ENCODE measurements at regions not wholly inside any gene's neighbourhood (a gene's known extent, or its start where the extent isn't known, plus 50 kb on each side); places are given as distances from the start of the nearest gene placed in this dataset.
A peak's percentile ranks its signal among the peaks of the same experiment; 100 is the strongest.

- no peak overlapping the region for H3K4me3 ChIP-seq (ENCODE audit: low read depth, low read length)
- no peak for TF ChIP-seq CTCF (IDR thresholded peaks at IDR 0.05; ENCODE audit: low read depth, low read length)
These were observed 157.5 kb upstream of the SMIM23 start for GRCh38 chr5:171627936-171628632.

GRCh38 chr5:171628633-171628974 lies 157.0 kb upstream of the SMIM23 start:
- H3K4me3 ChIP-seq (ENCODE audit: low read depth, low read length): no peak overlapping the region
- no peak for TF ChIP-seq CTCF (IDR thresholded peaks at IDR 0.05; ENCODE audit: low read depth, low read length)

DNA sequence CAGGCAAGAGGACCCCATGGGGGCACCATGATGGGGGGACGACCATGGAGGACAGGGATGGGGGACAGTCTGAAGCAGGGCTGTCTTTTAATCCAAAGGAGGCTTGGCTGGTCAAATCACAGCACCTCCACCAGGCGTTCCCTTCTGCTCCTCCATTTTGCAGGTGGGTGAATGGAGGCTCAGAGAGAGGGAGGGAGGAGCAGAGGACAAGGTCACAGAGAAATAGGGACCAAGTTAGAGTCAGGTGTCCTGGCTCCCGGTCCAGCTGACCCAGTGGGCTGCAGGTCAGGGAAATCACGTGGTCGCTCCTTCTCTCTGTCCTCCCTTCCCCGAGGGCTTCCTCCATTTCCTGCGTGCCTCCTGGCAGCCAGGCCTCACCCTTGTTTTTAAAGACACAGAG lies 156.4 kb upstream of the SMIM23 start:
- H3K4me3 ChIP-seq (ENCODE audit: low read depth, low read length): no peak overlapping the region
- no peak for TF ChIP-seq CTCF (IDR thresholded peaks at IDR 0.05; ENCODE audit: low read depth, low read length)

DNA sequence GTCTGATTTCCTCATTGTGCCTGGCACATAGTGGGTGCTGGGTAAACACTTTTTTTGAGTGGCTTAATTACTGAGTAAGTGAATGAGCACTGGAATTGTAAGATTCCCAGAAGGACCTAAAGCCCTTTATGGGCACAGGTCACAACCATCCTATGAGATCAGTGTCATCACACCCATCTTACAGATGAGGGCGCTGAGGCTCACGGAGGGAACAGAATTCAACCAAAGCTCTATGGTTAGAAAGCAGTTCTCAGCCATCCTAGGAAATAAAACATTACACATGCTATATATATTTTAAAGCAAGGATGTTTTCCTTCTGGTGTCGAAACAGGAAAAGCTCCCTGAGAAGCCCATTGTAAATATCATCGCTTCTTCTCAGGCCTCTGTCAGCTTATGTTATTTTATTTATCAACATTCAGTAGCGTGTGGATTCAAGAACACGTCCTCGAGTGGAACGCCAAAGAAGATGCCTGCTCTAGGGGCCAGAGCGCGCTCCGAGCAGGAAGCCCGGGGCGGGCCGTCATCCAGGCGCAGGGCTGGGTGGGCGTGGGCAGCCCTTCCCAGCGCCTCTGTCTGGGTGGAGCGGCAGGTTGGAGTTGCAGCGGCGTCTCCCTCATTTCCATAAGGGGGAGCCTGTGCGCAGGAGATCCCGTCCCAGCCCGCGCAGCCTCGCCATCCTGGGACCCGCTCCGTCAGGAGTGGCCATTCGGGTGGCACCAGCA lies 155.8 kb upstream of the SMIM23 start:
- peak overlapping the region; percentile 29; the same call in 1 of the 2 replicates for H3K4me3 ChIP-seq (ENCODE audit: low read depth, low read length)
- peak; percentile 46 for TF ChIP-seq CTCF (IDR thresholded peaks at IDR 0.05; ENCODE audit: low read depth, low read length)

DNA sequence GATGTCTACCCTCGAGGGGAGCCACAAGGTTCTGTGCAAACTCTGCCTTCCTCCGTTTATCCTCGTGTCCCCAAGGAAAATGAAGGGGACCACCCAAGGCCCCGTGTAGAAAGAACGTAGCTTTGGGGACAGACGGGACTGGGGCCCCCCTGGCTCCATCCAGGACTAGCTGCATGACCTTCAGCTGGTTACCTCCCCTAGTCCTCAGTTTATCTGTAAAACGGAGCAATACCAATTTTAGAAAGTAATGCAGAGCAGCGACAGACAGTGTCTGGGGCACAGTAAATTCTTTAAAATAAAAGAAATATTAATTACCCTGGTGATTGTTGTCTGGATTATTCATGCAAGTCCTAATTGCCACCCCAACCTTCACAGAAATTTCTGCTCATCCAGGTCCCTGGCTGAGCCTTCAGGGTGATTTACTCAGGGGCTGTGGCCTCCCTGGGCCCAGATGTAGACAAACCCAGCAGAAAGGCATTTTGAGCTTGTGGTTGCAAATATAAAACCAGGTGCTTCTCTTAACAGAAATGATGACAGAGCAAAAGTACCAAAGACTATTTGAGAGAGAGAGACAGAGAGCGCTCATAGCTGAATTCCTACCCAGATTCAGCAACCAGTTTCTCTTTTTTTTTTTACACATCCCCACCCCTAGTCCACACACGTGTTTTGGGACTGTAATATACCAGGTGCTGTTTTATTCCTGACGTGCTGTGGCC lies 155.1 kb upstream of the SMIM23 start:
- no peak for TF ChIP-seq CTCF (IDR thresholded peaks at IDR 0.05; ENCODE audit: low read depth, low read length)
- 0 out of 2 replicates have a peak overlapping the region, but pooled peaks have one; percentile 29 for H3K4me3 ChIP-seq (ENCODE audit: low read depth, low read length)

GRCh38 chr5:171632616-171633015 lies 153.0 kb upstream of the SMIM23 start:
- TF ChIP-seq CTCF (IDR thresholded peaks at IDR 0.05; ENCODE audit: low read depth, low read length): no peak
- no peak overlapping the region for H3K4me3 ChIP-seq (ENCODE audit: low read depth, low read length)

Measured in WI38 (cell line).